ENCODE measurements at regions not wholly inside any gene's neighbourhood (a gene's known extent, or its start where the extent isn't known, plus 50 kb on each side); places are given as distances from the start of the nearest gene placed in this dataset.

GRCh38 chr11:23673366-23673765, 813.1 kb upstream of the CCDC179 start:
- no peak for DNase-seq (ENCODE audit: low read depth, low spot score)

- no peak for DNase-seq (ENCODE audit: low read depth, low spot score)
Measured at GRCh38 chr11:23674866-23675265, 814.6 kb upstream of the CCDC179 start.

GRCh38 chr11:23679041-23679440, 817.8 kb upstream of the LUZP2 start:
- no peak for DNase-seq (ENCODE audit: low read depth, low spot score)

GRCh38 chr11:23679981-23680380, 816.9 kb upstream of the LUZP2 start:
- no peak for DNase-seq (ENCODE audit: low read depth, low spot score)

- DNase-seq (ENCODE audit: low read depth, low spot score): no peak
Measured at GRCh38 chr11:23680488-23681230, 816.2 kb upstream of the LUZP2 start.

GRCh38 chr11:23684701-23685100, 812.2 kb upstream of the LUZP2 start:
- no peak for DNase-seq (ENCODE audit: low read depth, low spot score)

GRCh38 chr11:23687991-23688390, 808.9 kb upstream of the LUZP2 start:
- no peak for DNase-seq (ENCODE audit: low read depth, low spot score)

- DNase-seq (ENCODE audit: low read depth, low spot score): no peak
Measured at GRCh38 chr11:23688411-23688810, 808.4 kb upstream of the LUZP2 start.

GRCh38 chr11:23688835-23689234, 808.0 kb upstream of the LUZP2 start:
- DNase-seq (ENCODE audit: low read depth, low spot score): no peak

- no peak for DNase-seq (ENCODE audit: low read depth, low spot score)
Measured at GRCh38 chr11:23696688-23697415, 800.0 kb upstream of the LUZP2 start.

GRCh38 chr11:23704183-23704582, 792.7 kb upstream of the LUZP2 start:
- no peak for DNase-seq (ENCODE audit: low read depth, low spot score)

GRCh38 chr11:23711981-23712380, 784.9 kb upstream of the LUZP2 start:
- no peak for DNase-seq (ENCODE audit: low read depth, low spot score)

GRCh38 chr11:23719016-23719415, 777.8 kb upstream of the LUZP2 start:
- DNase-seq (ENCODE audit: low read depth, low spot score): no peak

- no peak for DNase-seq (ENCODE audit: low read depth, low spot score)
Measured at GRCh38 chr11:23723861-23724260, 773.0 kb upstream of the LUZP2 start.

GRCh38 chr11:23725752-23726151, 771.1 kb upstream of the LUZP2 start:
- DNase-seq (ENCODE audit: low read depth, low spot score): no peak

GRCh38 chr11:23727387-23727786, 769.5 kb upstream of the LUZP2 start:
- no peak for DNase-seq (ENCODE audit: low read depth, low spot score)

GRCh38 chr11:23727794-23728193, 769.1 kb upstream of the LUZP2 start:
- DNase-seq (ENCODE audit: low read depth, low spot score): no peak

- DNase-seq (ENCODE audit: low read depth, low spot score): no peak
Measured at GRCh38 chr11:23729088-23729487, 767.8 kb upstream of the LUZP2 start.

- DNase-seq (ENCODE audit: low read depth, low spot score): no peak
Measured at GRCh38 chr11:23730307-23730998, 766.4 kb upstream of the LUZP2 start.

GRCh38 chr11:23732026-23732425, 764.8 kb upstream of the LUZP2 start:
- DNase-seq (ENCODE audit: low read depth, low spot score): peak; percentile 41

- no peak for DNase-seq (ENCODE audit: low read depth, low spot score)
Measured at GRCh38 chr11:23746896-23747295, 750.0 kb upstream of the LUZP2 start.

GRCh38 chr11:23749762-23750430, 747.0 kb upstream of the LUZP2 start:
- no peak for DNase-seq (ENCODE audit: low read depth, low spot score)
